Neural crest cell (in vitro differentiated cells): ENCODE measurements at regions not wholly inside any gene's neighbourhood (a gene's known extent, or its start where the extent isn't known, plus 50 kb on each side); places are given as distances from the start of the nearest gene placed in this dataset.

Experiments
- DNase-seq: peaks from one replicate; pipeline ENCODE4 v3.0.0; 2021; ENCODE audit warnings: low read depth, mixed read lengths, low spot score
- H3K27ac Mint-ChIP-seq: one replicate; pipeline ENCODE4 v1.8.0; 2021; ENCODE audit warnings: mild to moderate bottlenecking, mixed read lengths; ENCODE audit not compliant: unreplicated experiment
- H3K27me3 Mint-ChIP-seq: 2 replicates; pipeline ENCODE4 v1.8.0; 2021; ENCODE audit warnings: low read depth, mild to moderate bottlenecking, mixed read lengths
- H3K36me3 Mint-ChIP-seq: 2 replicates; pipeline ENCODE4 v1.8.0; 2021; ENCODE audit warnings: low read depth, mild to moderate bottlenecking, mixed read lengths
- H3K4me1 Mint-ChIP-seq: 2 replicates; pipeline ENCODE4 v1.8.0; 2021; ENCODE audit warnings: mixed read lengths
- H3K4me3 Mint-ChIP-seq: one replicate; pipeline ENCODE4 v1.8.0; 2021; ENCODE audit warnings: mild to moderate bottlenecking, mixed read lengths
- H3K9me3 Mint-ChIP-seq: 2 replicates; pipeline ENCODE4 v1.8.0; 2021; ENCODE audit warnings: mixed read lengths
- TF ChIP-seq, protein P1 (sequence below): fragments of 200-600 bp; sonication (generic); conservative IDR thresholded peaks from 2 replicates; pipeline ENCODE4 v1.5.0; 2021; ENCODE audit warnings: antibody characterized with exemption, mild to moderate bottlenecking

DNA sequence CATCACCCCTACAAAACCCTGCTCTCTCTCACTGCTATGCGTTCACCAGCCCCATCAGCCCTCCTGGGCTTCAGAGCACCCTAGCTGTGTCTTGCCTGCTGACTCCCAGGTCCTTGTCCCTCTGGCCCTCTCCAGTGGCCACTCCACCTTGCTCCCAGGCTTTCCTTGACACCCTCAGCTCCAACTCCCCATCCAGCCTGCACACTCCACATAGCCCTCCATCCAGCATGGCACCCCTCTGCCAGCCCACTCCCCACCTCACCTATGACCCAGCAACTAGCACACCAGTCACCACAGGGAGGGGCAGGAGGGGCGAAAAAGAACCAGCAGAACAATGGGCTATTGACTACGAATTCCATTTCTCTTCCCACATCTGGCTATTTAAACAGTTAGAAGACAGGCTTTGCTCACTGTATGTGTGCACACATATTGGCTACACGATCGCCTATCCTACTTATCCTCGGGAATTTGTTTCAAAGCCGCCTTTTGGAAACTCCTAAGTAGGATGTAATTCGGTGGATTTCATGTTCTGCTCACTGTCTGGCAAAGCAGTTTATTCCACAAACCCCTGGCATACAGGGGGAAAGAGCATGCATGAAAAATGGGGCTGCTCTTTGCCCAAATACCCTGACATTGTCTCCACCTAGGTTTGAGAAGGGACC lies 195.3 kb downstream of the SMAD2 start:
- peaks cover 39% of the 10 kb centered on the region for H3K27me3 Mint-ChIP-seq
- no peaks in the 10 kb centered on the region for H3K9me3 Mint-ChIP-seq
- H3K36me3 Mint-ChIP-seq = no peaks in the 10 kb centered on the region
- TF ChIP-seq, protein P1, sequence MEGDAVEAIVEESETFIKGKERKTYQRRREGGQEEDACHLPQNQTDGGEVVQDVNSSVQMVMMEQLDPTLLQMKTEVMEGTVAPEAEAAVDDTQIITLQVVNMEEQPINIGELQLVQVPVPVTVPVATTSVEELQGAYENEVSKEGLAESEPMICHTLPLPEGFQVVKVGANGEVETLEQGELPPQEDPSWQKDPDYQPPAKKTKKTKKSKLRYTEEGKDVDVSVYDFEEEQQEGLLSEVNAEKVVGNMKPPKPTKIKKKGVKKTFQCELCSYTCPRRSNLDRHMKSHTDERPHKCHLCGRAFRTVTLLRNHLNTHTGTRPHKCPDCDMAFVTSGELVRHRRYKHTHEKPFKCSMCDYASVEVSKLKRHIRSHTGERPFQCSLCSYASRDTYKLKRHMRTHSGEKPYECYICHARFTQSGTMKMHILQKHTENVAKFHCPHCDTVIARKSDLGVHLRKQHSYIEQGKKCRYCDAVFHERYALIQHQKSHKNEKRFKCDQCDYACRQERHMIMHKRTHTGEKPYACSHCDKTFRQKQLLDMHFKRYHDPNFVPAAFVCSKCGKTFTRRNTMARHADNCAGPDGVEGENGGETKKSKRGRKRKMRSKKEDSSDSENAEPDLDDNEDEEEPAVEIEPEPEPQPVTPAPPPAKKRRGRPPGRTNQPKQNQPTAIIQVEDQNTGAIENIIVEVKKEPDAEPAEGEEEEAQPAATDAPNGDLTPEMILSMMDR = no peak
- no peak overlapping the region for H3K27ac Mint-ChIP-seq
- H3K4me3 Mint-ChIP-seq = no peak overlapping the region
- H3K4me1 Mint-ChIP-seq = no peaks in the 10 kb centered on the region
- no peak for DNase-seq

DNA sequence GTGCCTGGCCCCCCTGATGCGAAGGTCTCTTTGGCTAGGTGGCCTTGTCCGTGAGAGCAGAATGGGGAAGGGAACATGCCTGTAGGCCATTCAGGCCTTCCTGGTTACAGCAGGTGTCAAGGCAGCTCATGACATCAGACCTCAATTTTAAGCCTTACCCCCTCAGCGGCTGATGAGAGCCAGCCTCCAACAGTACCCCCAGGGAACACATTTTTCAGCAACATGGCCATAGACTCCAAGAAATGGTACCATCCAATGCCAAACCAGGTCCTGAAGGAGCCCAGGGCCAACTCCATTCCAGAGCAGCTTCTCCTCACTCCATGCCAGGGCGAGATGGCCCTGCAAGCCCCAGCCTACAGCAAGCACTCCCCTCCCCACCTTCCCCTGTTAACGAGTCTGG lies 199.2 kb downstream of the SMAD2 start:
- no peak overlapping the region for H3K27ac Mint-ChIP-seq
- H3K4me3 Mint-ChIP-seq = no peak overlapping the region
- H3K9me3 Mint-ChIP-seq = no peaks in the 10 kb centered on the region
- H3K36me3 Mint-ChIP-seq = no peaks in the 10 kb centered on the region
- no peak for DNase-seq
- H3K4me1 Mint-ChIP-seq = peaks cover 8% of the 10 kb centered on the region
- TF ChIP-seq, protein P1 = no peak
- peaks cover 26% of the 10 kb centered on the region for H3K27me3 Mint-ChIP-seq

DNA sequence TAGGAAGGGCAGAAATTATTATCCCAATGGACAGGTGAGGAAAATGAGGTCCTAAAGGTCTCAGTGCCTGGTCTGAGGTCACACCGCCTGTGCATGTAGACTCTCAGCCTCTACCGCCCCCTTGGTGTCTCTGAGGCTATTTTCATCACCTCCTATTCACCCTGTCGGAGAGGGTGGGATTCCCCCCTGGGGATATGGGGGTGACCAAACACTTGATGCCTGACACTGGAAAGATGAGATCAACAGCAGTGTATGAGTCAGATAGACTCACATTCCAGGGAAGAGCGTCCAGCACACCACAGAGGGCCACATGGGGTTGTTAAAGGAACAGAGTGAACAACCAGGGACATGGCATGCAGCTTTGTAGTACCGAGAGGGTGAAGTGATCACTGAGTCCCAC lies 199.7 kb downstream of the SMAD2 start:
- H3K27ac Mint-ChIP-seq = no peak overlapping the region
- no peaks in the 10 kb centered on the region for H3K9me3 Mint-ChIP-seq
- TF ChIP-seq, protein P1 = no peak
- H3K4me1 Mint-ChIP-seq = peaks cover 9% of the 10 kb centered on the region
- no peaks in the 10 kb centered on the region for H3K36me3 Mint-ChIP-seq
- H3K4me3 Mint-ChIP-seq = no peak overlapping the region
- peaks cover 21% of the 10 kb centered on the region for H3K27me3 Mint-ChIP-seq
- DNase-seq = no peak

DNA sequence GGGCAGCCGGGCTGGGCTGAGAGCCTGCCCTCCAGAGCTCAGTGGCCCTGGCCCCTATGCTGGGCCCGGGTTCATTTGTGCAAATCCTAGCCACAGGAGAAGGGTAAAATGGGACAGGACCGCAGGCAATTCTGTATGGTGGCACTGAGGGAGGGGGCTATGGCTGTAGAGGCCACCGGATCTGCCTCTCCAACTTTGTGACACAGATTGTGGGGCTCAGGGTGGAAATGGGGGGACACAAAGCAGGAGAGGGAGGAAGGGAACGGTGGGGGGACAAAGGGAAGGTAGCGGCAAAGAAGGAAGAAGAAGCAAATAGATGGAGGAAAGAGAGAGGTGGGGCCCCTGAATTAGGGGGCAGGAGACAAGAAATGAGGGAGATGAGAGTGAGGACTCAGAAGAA lies 201.1 kb downstream of the SMAD2 start:
- H3K36me3 Mint-ChIP-seq = no peaks in the 10 kb centered on the region
- TF ChIP-seq, protein P1 = no peak
- H3K4me3 Mint-ChIP-seq = no peak overlapping the region
- H3K27me3 Mint-ChIP-seq = peaks cover 9% of the 10 kb centered on the region
- no peak overlapping the region for H3K27ac Mint-ChIP-seq
- no peak for DNase-seq
- H3K4me1 Mint-ChIP-seq = peaks cover 9% of the 10 kb centered on the region
- H3K9me3 Mint-ChIP-seq = no peaks in the 10 kb centered on the region

DNA sequence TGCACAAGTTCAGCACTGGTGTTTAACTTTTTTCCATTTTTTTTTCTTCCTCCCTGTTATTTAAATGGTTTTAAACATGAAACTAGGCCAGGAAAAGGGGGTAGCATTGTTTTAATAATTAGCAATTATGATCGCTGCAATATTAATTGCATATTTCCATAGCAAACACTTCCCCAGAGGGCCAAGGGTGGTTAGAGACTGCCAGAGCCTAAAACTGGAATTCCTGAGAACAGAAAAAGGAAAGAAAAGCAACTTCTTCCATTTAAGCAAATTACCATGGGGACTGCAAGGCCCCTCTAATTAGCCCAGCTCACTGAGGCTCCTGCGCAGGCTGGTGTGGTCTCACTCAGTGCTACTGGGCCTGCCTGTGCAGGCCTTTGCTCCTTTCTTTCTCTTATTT lies 201.5 kb downstream of the SMAD2 start:
- Mint-ChIP-seq H3K36me3 (no peaks in the 10 kb centered on the region), H3K27ac (no peak overlapping the region), H3K4me3 (no peak overlapping the region), H3K9me3 (no peaks in the 10 kb centered on the region), H3K4me1 (peaks cover 9% of the 10 kb centered on the region), H3K27me3 (peaks cover 9% of the 10 kb centered on the region)
- DNase-seq = no peak
- TF ChIP-seq, protein P1 = no peak
